Fibroblast of lung (primary cell): ENCODE measurements at regions not wholly inside any gene's neighbourhood (a gene's known extent, or its start where the extent isn't known, plus 50 kb on each side); places are given as distances from the start of the nearest gene placed in this dataset.
A peak's percentile ranks its signal among the peaks of the same experiment; 100 is the strongest.

ENCODE experiments used
- DNase-seq, 2 donors: peaks; one replicate each; pipeline versions ENCODE4 v3.0.0 to v3.0.0-alpha.2; 2010; ENCODE audit warnings: low read depth in 2 of 2
- H2AFZ ChIP-seq: 2 replicates; pipeline ENCODE4 v1.5.1; 2012; ENCODE audit warnings: low read length, control low read depth, inconsistent platforms
- H3K27ac ChIP-seq: 2 replicates; pipeline ENCODE4 v1.5.1; 2011; ENCODE audit warnings: low read length, control low read depth; ENCODE audit not compliant: insufficient read depth
- H3K27me3 ChIP-seq: 2 replicates; pipeline ENCODE4 v1.5.1; 2011; ENCODE audit warnings: mild to moderate bottlenecking, low read length; ENCODE audit not compliant: control insufficient read depth, insufficient read depth
- H3K36me3 ChIP-seq: 2 replicates; pipeline ENCODE4 v1.5.1; 2011; ENCODE audit warnings: low read length; ENCODE audit not compliant: control insufficient read depth, insufficient read depth
- H3K4me1 ChIP-seq: 2 replicates; pipeline ENCODE4 v1.5.1; 2011; ENCODE audit warnings: low read length; ENCODE audit not compliant: control insufficient read depth, insufficient read depth; ENCODE audit errors: extremely low read depth
- H3K4me2 ChIP-seq: 2 replicates; pipeline ENCODE4 v1.5.1; 2011; ENCODE audit warnings: low read length, control low read depth; ENCODE audit not compliant: insufficient read depth; ENCODE audit errors: extremely low read depth
- H3K4me3 ChIP-seq, 4 experiments: fragments of 200-600 bp in 1 of 4; sonication (generic) in 1 of 4; replicated peaks in 1 of 4; 2 replicates each; pipeline ENCODE4 v1.5.1; 2011 to 2016; ENCODE audit warnings: low read length in 4 of 4, low read depth in 3 of 4, mild to moderate bottlenecking in 3 of 4, control low read depth in 2 of 4, inconsistent platforms in 1 of 4, mixed read lengths in 1 of 4; ENCODE audit not compliant: insufficient read depth in 1 of 4; ENCODE audit errors: control extremely low read depth in 1 of 4
- H3K79me2 ChIP-seq: 2 replicates; pipeline ENCODE4 v1.5.1; 2012; ENCODE audit warnings: mild to moderate bottlenecking, low read length, inconsistent platforms; ENCODE audit not compliant: control insufficient read depth, insufficient read depth
- H3K9ac ChIP-seq: 2 replicates; pipeline ENCODE4 v1.5.1; 2011; ENCODE audit warnings: mild to moderate bottlenecking, low read length, control low read depth; ENCODE audit not compliant: insufficient read depth
- H3K9me3 ChIP-seq: 2 replicates; pipeline ENCODE4 v1.5.1; 2012; ENCODE audit warnings: low read depth, low read length; ENCODE audit not compliant: control insufficient read depth, insufficient read depth
- H4K20me1 ChIP-seq: 2 replicates; pipeline ENCODE4 v1.5.1; 2011; ENCODE audit warnings: low read length; ENCODE audit not compliant: control insufficient read depth, insufficient read depth; ENCODE audit errors: extremely low read depth
- EZH2 ChIP-seq: IDR thresholded peaks from 2 replicates; pipeline ENCODE4 v1.5.1; 2012; ENCODE audit warnings: low read length, control low read depth, mild to moderate bottlenecking; ENCODE audit errors: missing control alignments
- TF ChIP-seq, protein P1 (sequence below), 2 donors: IDR thresholded peaks in 1 of 2; conservative IDR thresholded peaks in 1 of 2; 1 replicate in 1 of 2; 2 replicates in 1 of 2; pipeline ENCODE4 v1.5.1; 2011 to 2012; ENCODE audit warnings: low read length in 2 of 2, control low read depth in 1 of 2, inconsistent platforms in 1 of 2, low read depth in 1 of 2, mild to moderate bottlenecking in 1 of 2

DNA sequence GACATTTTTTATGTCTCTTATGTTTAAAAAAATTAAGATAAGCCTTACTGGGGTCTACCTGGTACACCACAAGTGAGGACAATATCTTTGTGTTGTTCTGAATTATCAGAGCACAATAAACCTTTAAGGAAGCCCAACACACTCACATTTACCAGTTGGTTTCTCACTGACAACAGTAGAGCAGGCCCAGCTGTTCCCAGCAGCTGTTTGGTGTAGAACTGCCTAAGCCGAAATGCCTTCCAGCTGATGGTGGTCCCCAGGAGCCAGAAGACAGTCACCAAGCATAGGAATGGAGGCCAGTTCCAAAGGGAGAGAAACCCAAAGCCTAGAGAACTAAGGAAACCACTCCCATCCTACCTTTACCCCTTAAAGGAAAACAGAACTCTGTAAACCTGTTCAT lies 428.6 kb upstream of the CAMK1G start:
- H3K9me3 ChIP-seq, result no peaks in the 10 kb centered on the region
- no peaks in the 10 kb centered on the region for H3K79me2 ChIP-seq
- H3K4me1 ChIP-seq, result no peaks in the 10 kb centered on the region
- H3K9ac ChIP-seq, result no peak overlapping the region
- H3K27ac ChIP-seq, result no peak overlapping the region
- no peak for DNase-seq
- no peaks in the 10 kb centered on the region for H4K20me1 ChIP-seq
- no peak overlapping the region for H3K4me2 ChIP-seq
- H2AFZ ChIP-seq, result no peak overlapping the region
- TF ChIP-seq, protein P1, sequence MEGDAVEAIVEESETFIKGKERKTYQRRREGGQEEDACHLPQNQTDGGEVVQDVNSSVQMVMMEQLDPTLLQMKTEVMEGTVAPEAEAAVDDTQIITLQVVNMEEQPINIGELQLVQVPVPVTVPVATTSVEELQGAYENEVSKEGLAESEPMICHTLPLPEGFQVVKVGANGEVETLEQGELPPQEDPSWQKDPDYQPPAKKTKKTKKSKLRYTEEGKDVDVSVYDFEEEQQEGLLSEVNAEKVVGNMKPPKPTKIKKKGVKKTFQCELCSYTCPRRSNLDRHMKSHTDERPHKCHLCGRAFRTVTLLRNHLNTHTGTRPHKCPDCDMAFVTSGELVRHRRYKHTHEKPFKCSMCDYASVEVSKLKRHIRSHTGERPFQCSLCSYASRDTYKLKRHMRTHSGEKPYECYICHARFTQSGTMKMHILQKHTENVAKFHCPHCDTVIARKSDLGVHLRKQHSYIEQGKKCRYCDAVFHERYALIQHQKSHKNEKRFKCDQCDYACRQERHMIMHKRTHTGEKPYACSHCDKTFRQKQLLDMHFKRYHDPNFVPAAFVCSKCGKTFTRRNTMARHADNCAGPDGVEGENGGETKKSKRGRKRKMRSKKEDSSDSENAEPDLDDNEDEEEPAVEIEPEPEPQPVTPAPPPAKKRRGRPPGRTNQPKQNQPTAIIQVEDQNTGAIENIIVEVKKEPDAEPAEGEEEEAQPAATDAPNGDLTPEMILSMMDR (conservative IDR thresholded peaks at IDR 0.05 in 1 of 2, IDR thresholded peaks at IDR 0.05 in 1 of 2; ENCODE audit: low read depth in 1 of 2, low read length in 2 of 2), result no peak
- TF ChIP-seq EZH2, result no peak
- H3K4me3 ChIP-seq, result no peak overlapping the region
- H3K27me3 ChIP-seq, result no peaks in the 10 kb centered on the region
- no peaks in the 10 kb centered on the region for H3K36me3 ChIP-seq

DNA sequence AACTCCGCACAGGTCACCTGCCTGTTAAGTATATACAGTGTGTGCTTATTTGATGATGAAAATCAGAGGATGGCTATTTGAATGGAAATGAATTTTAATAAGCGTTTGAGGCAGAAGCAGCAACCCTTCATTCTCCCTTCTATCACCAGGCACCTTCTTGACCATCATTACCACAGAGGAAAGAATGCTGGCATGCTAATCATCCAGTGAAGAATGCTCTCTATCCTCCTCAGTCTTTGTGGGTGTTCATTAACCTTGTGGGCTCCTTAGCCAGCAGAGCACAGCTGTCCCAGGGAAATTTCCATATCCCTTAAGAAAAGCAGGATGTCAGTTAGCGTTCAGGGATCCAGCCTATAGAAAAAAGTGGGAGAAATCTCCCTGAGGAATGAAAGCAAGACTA lies 428.0 kb upstream of the CAMK1G start:
- H2AFZ ChIP-seq, result no peak overlapping the region
- H3K27ac ChIP-seq, result no peak overlapping the region
- no peak overlapping the region for H3K4me2 ChIP-seq

DNA sequence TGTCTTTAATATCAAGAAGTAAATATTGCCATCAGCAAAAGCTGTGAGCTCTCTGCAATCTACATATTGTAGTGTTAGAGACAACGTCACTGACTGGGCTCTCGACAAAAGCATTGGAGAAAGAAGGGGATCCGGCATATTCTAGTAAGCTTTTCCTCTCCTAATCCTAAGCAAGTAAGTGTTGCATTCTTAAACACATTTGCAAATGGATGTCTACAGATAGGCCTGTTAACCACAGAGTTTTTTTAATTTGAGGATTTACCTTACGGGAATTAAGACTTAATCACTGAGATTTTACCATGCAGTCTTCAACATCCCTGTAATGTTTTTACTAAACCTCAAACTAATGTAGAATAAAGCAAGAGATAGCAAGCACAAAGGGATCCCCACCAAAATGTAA lies 426.5 kb upstream of the CAMK1G start:
- H3K9me3 ChIP-seq, result no peaks in the 10 kb centered on the region
- no peak for TF ChIP-seq EZH2
- TF ChIP-seq, protein P1 (conservative IDR thresholded peaks at IDR 0.05 in 1 of 2, IDR thresholded peaks at IDR 0.05 in 1 of 2; ENCODE audit: low read depth in 1 of 2, low read length in 2 of 2), result no peak
- H3K4me3 ChIP-seq, result no peak overlapping the region
- no peaks in the 10 kb centered on the region for H3K4me1 ChIP-seq
- H3K27ac ChIP-seq, result no peak overlapping the region
- no peaks in the 10 kb centered on the region for H4K20me1 ChIP-seq
- no peaks in the 10 kb centered on the region for H3K27me3 ChIP-seq
- H2AFZ ChIP-seq, result no peak overlapping the region
- no peaks in the 10 kb centered on the region for H3K36me3 ChIP-seq
- H3K9ac ChIP-seq, result no peak overlapping the region
- no peak overlapping the region for H3K4me2 ChIP-seq
- DNase-seq, result no peak
- no peaks in the 10 kb centered on the region for H3K79me2 ChIP-seq

More for the DNA sequence above, 428.0 kb upstream of the CAMK1G start:
- Histone ChIP-seq H3K27me3 (no peaks in the 10 kb centered on the region), H3K9ac (no peak overlapping the region), H3K4me1 (no peaks in the 10 kb centered on the region), H3K79me2 (no peaks in the 10 kb centered on the region), H3K36me3 (no peaks in the 10 kb centered on the region), H4K20me1 (no peaks in the 10 kb centered on the region), H3K4me3 (peak overlapping the region in 1 of 4 experiments; percentile 39), H3K9me3 (no peaks in the 10 kb centered on the region)
- TF ChIP-seq, protein P1 (conservative IDR thresholded peaks at IDR 0.05 in 1 of 2, IDR thresholded peaks at IDR 0.05 in 1 of 2; ENCODE audit: low read depth in 1 of 2, low read length in 2 of 2), result no peak
- no peak for TF ChIP-seq EZH2
- peak in 1 of 2 donors; percentile 17 for DNase-seq
